K562 (cell line): ENCODE measurements at regions not wholly inside any gene's neighbourhood (a gene's known extent, or its start where the extent isn't known, plus 50 kb on each side); places are given as distances from the start of the nearest gene placed in this dataset.

Source experiments
- HBP1 ChIP-seq: fragments of 450-650 bp; formaldehyde crosslinking; IDR thresholded peaks from 2 replicates; pipeline ENCODE4 v1.4.0; 2022; ENCODE audit warnings: missing genetic modification characterization
- KDM4B ChIP-seq, 2 experiments: fragments of 450-650 bp in 1 of 2; sonication (generic) in 1 of 2; IDR thresholded peaks; 2 replicates each; pipeline ENCODE4 v1.6.1; 2016 to 2017; ENCODE audit warnings: borderline replicate concordance in 2 of 2, antibody characterized with exemption in 1 of 2, low read depth in 1 of 2, mild to moderate bottlenecking in 1 of 2
- MLX ChIP-seq, 2 experiments: fragments of 450-650 bp in 1 of 2; sonication (generic) in 1 of 2; formaldehyde crosslinking; conservative IDR thresholded peaks; 2 replicates each; pipeline versions ENCODE4 v1.4.0 to v1.8.1; 2020 to 2022; ENCODE audit warnings: mild to moderate bottlenecking in 1 of 2, missing genetic modification reagents in 1 of 2
- NCOR1 ChIP-seq: fragments of 450-650 bp; IDR thresholded peaks from 2 replicates; pipeline ENCODE4 v1.6.1; 2016; ENCODE audit warnings: mild to moderate bottlenecking, moderate library complexity
- SRSF7 ChIP-seq: fragments of 200-400 bp; formaldehyde crosslinking; optimal IDR thresholded peaks from 2 replicates; pipeline ENCODE3; 2017; ENCODE audit warnings: mild to moderate bottlenecking, low read depth, low read length
- THRA ChIP-seq: fragments of 450-650 bp; IDR thresholded peaks from 2 replicates; pipeline ENCODE4 v1.6.1; 2017; ENCODE audit warnings: mild to moderate bottlenecking, moderate library complexity
- THRAP3 ChIP-seq: fragments of 450-650 bp; IDR thresholded peaks from 2 replicates; pipeline ENCODE4 v1.6.1; 2016; ENCODE audit warnings: mild to moderate bottlenecking, inconsistent platforms, borderline replicate concordance
- TRIM28 ChIP-seq: fragments of 450-650 bp; IDR thresholded peaks from 2 replicates; pipeline ENCODE4 v1.6.1; 2017
- XRCC4 ChIP-seq: IDR thresholded peaks from one replicate; pipeline ENCODE4 v1.6.1; 2011; ENCODE audit not compliant: insufficient read depth, insufficient read length; ENCODE audit errors: extremely low read depth
- ZNF134 ChIP-seq: fragments of 250-450 bp; sonication (Bioruptor Pico); conservative IDR thresholded peaks from 2 replicates; pipeline ENCODE4 v1.4.0; 2020
- ZNF318 ChIP-seq, 2 experiments: fragments of 450-650 bp; IDR thresholded peaks; 2 replicates each; pipeline ENCODE4 v1.6.1; 2016; ENCODE audit warnings: mild to moderate bottlenecking in 2 of 2, borderline replicate concordance in 1 of 2, low read depth in 1 of 2, moderate library complexity in 1 of 2
- ZNF445 ChIP-seq: fragments of 250-450 bp; sonication (Bioruptor Pico); IDR thresholded peaks from 2 replicates; pipeline ENCODE4 v1.4.0; 2020; ENCODE audit warnings: low read depth, mild to moderate bottlenecking, moderate library complexity

GRCh38 chr4:29104694-29105093 is 1615.5 kb upstream of the PCDH7 start (continued):
- TF ChIP-seq HBP1 (CRISPR knock-in tag), result no peak
- TF ChIP-seq KDM4B (IDR thresholded peaks at IDR 0.05; ENCODE audit: borderline replicate concordance in 2 of 2, low read depth in 1 of 2), result no peak
- no peak for TF ChIP-seq ZNF445
- TF ChIP-seq NCOR1, result no peak
- no peak for TF ChIP-seq THRA
- TF ChIP-seq XRCC4, result no peak
- TF ChIP-seq THRAP3, result no peak
- TF ChIP-seq SRSF7, result no peak
- no peak for TF ChIP-seq MLX (CRISPR knock-in tag; conservative IDR thresholded peaks at IDR 0.05)
- no peak for TF ChIP-seq TRIM28
- TF ChIP-seq ZNF134, result no peak
- TF ChIP-seq ZNF318 (IDR thresholded peaks at IDR 0.05; ENCODE audit: borderline replicate concordance in 1 of 2, low read depth in 1 of 2), result no peak
